PC-9 (cell line): ENCODE measurements at regions not wholly inside any gene's neighbourhood (a gene's known extent, or its start where the extent isn't known, plus 50 kb on each side); places are given as distances from the start of the nearest gene placed in this dataset.

Experiments used
- EZH2 ChIP-seq: fragments of 200-600 bp; sonication (generic); IDR thresholded peaks from 2 replicates; pipeline ENCODE4 v1.8.0; 2017; ENCODE audit warnings: antibody characterized with exemption, low read depth
- TF ChIP-seq, protein P1 (sequence below): fragments of 200-600 bp; sonication (generic); conservative IDR thresholded peaks from 2 replicates; pipeline ENCODE4 v1.6.1; 2017; ENCODE audit warnings: mixed run types, antibody characterized with exemption, mild to moderate bottlenecking, moderate library complexity

DNA sequence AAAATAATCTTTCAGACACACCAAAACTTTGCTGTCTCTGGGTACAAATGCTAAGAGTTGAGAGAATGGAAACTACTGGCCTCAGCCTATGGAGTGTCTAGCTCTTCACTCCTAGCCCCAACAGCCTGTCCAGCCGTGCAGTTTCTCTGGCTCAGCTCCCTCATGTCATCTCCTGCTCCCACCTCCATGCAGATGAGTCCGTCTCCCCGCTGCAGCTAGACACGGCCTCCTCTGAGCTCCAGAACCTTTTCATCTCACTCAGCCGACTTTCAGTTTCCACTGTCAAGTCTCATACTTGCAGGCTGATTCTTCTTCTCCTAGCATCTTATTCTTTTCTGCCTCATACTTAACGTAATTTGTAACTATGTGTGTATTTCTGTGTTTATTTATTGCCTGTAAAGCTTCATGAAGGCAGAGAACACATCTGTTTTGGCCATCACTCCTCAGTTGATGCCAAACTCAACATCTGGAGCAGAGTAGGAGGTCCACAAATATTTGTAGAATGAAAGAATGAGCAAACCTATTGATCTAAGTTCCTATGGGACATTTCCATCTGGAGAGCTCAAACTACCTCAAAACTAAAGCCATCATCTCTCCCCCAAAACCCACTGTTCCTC is 139.8 kb upstream of the PWP1 start:
- TF ChIP-seq, protein P1, sequence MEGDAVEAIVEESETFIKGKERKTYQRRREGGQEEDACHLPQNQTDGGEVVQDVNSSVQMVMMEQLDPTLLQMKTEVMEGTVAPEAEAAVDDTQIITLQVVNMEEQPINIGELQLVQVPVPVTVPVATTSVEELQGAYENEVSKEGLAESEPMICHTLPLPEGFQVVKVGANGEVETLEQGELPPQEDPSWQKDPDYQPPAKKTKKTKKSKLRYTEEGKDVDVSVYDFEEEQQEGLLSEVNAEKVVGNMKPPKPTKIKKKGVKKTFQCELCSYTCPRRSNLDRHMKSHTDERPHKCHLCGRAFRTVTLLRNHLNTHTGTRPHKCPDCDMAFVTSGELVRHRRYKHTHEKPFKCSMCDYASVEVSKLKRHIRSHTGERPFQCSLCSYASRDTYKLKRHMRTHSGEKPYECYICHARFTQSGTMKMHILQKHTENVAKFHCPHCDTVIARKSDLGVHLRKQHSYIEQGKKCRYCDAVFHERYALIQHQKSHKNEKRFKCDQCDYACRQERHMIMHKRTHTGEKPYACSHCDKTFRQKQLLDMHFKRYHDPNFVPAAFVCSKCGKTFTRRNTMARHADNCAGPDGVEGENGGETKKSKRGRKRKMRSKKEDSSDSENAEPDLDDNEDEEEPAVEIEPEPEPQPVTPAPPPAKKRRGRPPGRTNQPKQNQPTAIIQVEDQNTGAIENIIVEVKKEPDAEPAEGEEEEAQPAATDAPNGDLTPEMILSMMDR: no peak
- TF ChIP-seq EZH2: no peak
